Ovary (tissue), 1 donor: ENCODE measurements at regions not wholly inside any gene's neighbourhood (a gene's known extent, or its start where the extent isn't known, plus 50 kb on each side); places are given as distances from the start of the nearest gene placed in this dataset.

Experiments
- EP300 ChIP-seq: sonication (generic); formaldehyde crosslinking; IDR thresholded peaks from one replicate; pipeline ENCODE4 v1.6.1; 2017; ENCODE audit warnings: antibody characterized with exemption
- POLR2A ChIP-seq: fragments of 450-650 bp; IDR thresholded peaks from one replicate; pipeline ENCODE4 v1.6.1; 2017; ENCODE audit warnings: antibody characterized with exemption, mild to moderate bottlenecking, moderate library complexity

GRCh38 chr9:135413086-135413375 is 66.6 kb upstream of the PPP1R26 start:
- TF ChIP-seq POLR2A = no peak
- no peak for TF ChIP-seq EP300
